Keratinocyte (primary cell): ENCODE measurements at regions not wholly inside any gene's neighbourhood (a gene's known extent, or its start where the extent isn't known, plus 50 kb on each side); places are given as distances from the start of the nearest gene placed in this dataset.

Source experiments
- DNase-seq: peaks from one replicate; pipeline ENCODE4 v3.0.0-alpha.2; 2011; ENCODE audit warnings: low read depth, missing footprints, low spot score
- FAIRE-seq: peaks from 2 replicates; lab custom pipeline; 2011; peaks lifted over from hg19 to GRCh38; lab: Jason Lieb, UNC
- H2AFZ ChIP-seq: 2 replicates; pipeline ENCODE4 v1.6.0; 2012; ENCODE audit warnings: low read length, control low read depth, inconsistent platforms; ENCODE audit not compliant: control insufficient read depth
- H3K27ac ChIP-seq: 2 replicates; pipeline ENCODE4 v1.5.1; 2011; ENCODE audit warnings: low read length; ENCODE audit not compliant: control insufficient read depth, insufficient read depth
- H3K27me3 ChIP-seq: 3 replicates; pipeline ENCODE4 v1.6.0; 2011; ENCODE audit warnings: low read length; ENCODE audit not compliant: control insufficient read depth, insufficient read depth; ENCODE audit errors: extremely low read depth
- H3K36me3 ChIP-seq, 2 experiments: 2 replicates in 1 of 2; 3 replicates in 1 of 2; pipeline ENCODE4 v1.5.1; 2011; ENCODE audit warnings: low read length in 2 of 2, mild to moderate bottlenecking in 1 of 2; ENCODE audit not compliant: control insufficient read depth in 2 of 2, insufficient read depth in 2 of 2; ENCODE audit errors: extremely low read depth in 1 of 2
- H3K4me1 ChIP-seq: 3 replicates; pipeline ENCODE4 v1.5.1; 2011; ENCODE audit warnings: low read length; ENCODE audit not compliant: control insufficient read depth, insufficient read depth; ENCODE audit errors: extremely low read depth
- H3K4me2 ChIP-seq: 3 replicates; pipeline ENCODE4 v1.6.0; 2011; ENCODE audit warnings: low read depth, low read length; ENCODE audit not compliant: control insufficient read depth, insufficient read depth; ENCODE audit errors: extremely low read depth
- H3K4me3 ChIP-seq, 3 experiments: fragments of 200-600 bp in 1 of 3; sonication (generic) in 1 of 3; 2 replicates in 2 of 3; 3 replicates in 1 of 3; pipeline ENCODE4 v1.5.1; 2011 to 2016; ENCODE audit warnings: low read length in 3 of 3, mild to moderate bottlenecking in 3 of 3, control low read depth in 2 of 3, inconsistent platforms in 1 of 3, low read depth in 1 of 3, mixed read lengths in 1 of 3, mixed run types in 1 of 3, moderate library complexity in 1 of 3; ENCODE audit not compliant: control insufficient read depth in 2 of 3, insufficient read depth in 2 of 3; ENCODE audit errors: extremely low read depth in 1 of 3
- H3K79me2 ChIP-seq: 2 replicates; pipeline ENCODE4 v1.6.0; 2012; ENCODE audit warnings: low read length; ENCODE audit not compliant: control insufficient read depth, insufficient read depth
- H3K9ac ChIP-seq: 3 replicates; pipeline ENCODE4 v1.6.0; 2011; ENCODE audit warnings: low read length; ENCODE audit not compliant: control insufficient read depth, insufficient read depth; ENCODE audit errors: extremely low read depth
- H3K9me1 ChIP-seq: 3 replicates; pipeline ENCODE4 v1.6.0; 2011; ENCODE audit warnings: low read length; ENCODE audit not compliant: control insufficient read depth, insufficient read depth; ENCODE audit errors: extremely low read depth
- H3K9me3 ChIP-seq: 2 replicates; pipeline ENCODE4 v1.5.1; 2012; ENCODE audit warnings: low read depth, low read length; ENCODE audit not compliant: control insufficient read depth
- H4K20me1 ChIP-seq: 3 replicates; pipeline ENCODE4 v1.6.0; 2011; ENCODE audit warnings: low read length; ENCODE audit not compliant: control insufficient read depth, insufficient read depth; ENCODE audit errors: extremely low read depth
- EZH2 ChIP-seq: IDR thresholded peaks from one replicate; pipeline ENCODE4 v1.6.1; 2012; ENCODE audit warnings: inconsistent platforms, mild to moderate bottlenecking, low read length, moderate library complexity
- dilution Hi-C: fragments of 300-500 bp; cut with MboI; formaldehyde crosslinking; loops from one replicate; pipeline ENCODE4 v1.7.0; 2020; ENCODE audit warnings: low sequenced_read_pairs; ENCODE audit not compliant: extremely low pct_ligation_motif_present
- TF ChIP-seq, protein P1 (sequence below), 3 experiments: IDR thresholded peaks in 1 of 3; conservative IDR thresholded peaks in 1 of 3; optimal IDR thresholded peaks in 1 of 3; 2 replicates in 2 of 3; 3 replicates in 1 of 3; pipeline versions ENCODE3 to v1.5.1; 2011; ENCODE audit warnings: low read length in 3 of 3, mild to moderate bottlenecking in 3 of 3, moderate library complexity in 2 of 3, control low read depth in 1 of 3, inconsistent platforms in 1 of 3; ENCODE audit not compliant: insufficient read depth in 2 of 3; ENCODE audit errors: extremely low read depth in 1 of 3

DNA sequence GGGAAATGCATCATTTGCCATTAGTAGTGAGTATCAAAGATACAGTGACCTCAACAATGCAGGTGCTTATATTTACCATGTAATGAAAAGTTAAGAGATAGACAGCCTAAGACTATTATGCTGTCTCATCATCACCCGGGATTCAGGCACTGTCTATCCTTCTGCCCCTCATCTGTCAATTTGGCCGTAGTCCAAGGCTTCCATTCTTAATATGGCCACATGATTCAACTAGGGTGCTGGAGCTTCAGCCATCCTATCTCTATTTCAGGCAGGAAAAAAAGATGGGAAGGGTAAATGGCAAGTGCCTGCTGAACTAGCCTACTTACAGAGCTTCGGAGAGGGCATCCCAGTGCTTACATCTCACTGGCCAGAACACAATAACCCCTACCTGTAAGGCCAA lies 196.7 kb upstream of the LNX1 start:
- Histone ChIP-seq H3K4me3 (no peak overlapping the region), H3K27me3 (peaks cover under 1% of the 10 kb centered on the region), H3K9me3 (no peaks in the 10 kb centered on the region), H3K9me1 (no peaks in the 10 kb centered on the region), H3K36me3 (no peaks in the 10 kb centered on the region), H2AFZ (no peak overlapping the region), H3K27ac (no peak overlapping the region), H3K4me2 (no peak overlapping the region), H3K79me2 (no peaks in the 10 kb centered on the region), H3K9ac (no peak overlapping the region), H3K4me1 (no peaks in the 10 kb centered on the region), H4K20me1 (no peaks in the 10 kb centered on the region)
- FAIRE-seq (no peak), DNase-seq (no peak)
- TF ChIP-seq, protein P1, sequence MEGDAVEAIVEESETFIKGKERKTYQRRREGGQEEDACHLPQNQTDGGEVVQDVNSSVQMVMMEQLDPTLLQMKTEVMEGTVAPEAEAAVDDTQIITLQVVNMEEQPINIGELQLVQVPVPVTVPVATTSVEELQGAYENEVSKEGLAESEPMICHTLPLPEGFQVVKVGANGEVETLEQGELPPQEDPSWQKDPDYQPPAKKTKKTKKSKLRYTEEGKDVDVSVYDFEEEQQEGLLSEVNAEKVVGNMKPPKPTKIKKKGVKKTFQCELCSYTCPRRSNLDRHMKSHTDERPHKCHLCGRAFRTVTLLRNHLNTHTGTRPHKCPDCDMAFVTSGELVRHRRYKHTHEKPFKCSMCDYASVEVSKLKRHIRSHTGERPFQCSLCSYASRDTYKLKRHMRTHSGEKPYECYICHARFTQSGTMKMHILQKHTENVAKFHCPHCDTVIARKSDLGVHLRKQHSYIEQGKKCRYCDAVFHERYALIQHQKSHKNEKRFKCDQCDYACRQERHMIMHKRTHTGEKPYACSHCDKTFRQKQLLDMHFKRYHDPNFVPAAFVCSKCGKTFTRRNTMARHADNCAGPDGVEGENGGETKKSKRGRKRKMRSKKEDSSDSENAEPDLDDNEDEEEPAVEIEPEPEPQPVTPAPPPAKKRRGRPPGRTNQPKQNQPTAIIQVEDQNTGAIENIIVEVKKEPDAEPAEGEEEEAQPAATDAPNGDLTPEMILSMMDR (optimal IDR thresholded peaks at IDR 0.05 in 1 of 3, IDR thresholded peaks at IDR 0.05 in 1 of 3, conservative IDR thresholded peaks at IDR 0.05 in 1 of 3; ENCODE audit: extremely low read depth in 1 of 3, insufficient read depth in 2 of 3, low read length in 3 of 3), result no peak
- TF ChIP-seq EZH2, result no peak
- dilution Hi-C loops, result no loop called here

- Histone ChIP-seq H3K4me1 (no peaks in the 10 kb centered on the region), H3K4me3 (no peak overlapping the region), H3K27me3 (no peaks in the 10 kb centered on the region), H3K79me2 (no peaks in the 10 kb centered on the region), H3K4me2 (no peak overlapping the region), H4K20me1 (no peaks in the 10 kb centered on the region), H3K27ac (no peak overlapping the region), H3K9me1 (no peaks in the 10 kb centered on the region), H3K9ac (no peak overlapping the region), H3K9me3 (no peaks in the 10 kb centered on the region), H3K36me3 (no peaks in the 10 kb centered on the region), H2AFZ (no peak overlapping the region)
- dilution Hi-C loops, result no loop called here
- TF ChIP-seq, protein P1 (optimal IDR thresholded peaks at IDR 0.05 in 1 of 3, IDR thresholded peaks at IDR 0.05 in 1 of 3, conservative IDR thresholded peaks at IDR 0.05 in 1 of 3; ENCODE audit: extremely low read depth in 1 of 3, insufficient read depth in 2 of 3, low read length in 3 of 3), result no peak
- TF ChIP-seq EZH2, result no peak
- no peak for DNase-seq
- FAIRE-seq, result no peak
These were observed 195.3 kb upstream of the LNX1 start for GRCh38 chr4:53786632-53787031.
